Daoy (cell line): ENCODE measurements at regions not wholly inside any gene's neighbourhood (a gene's known extent, or its start where the extent isn't known, plus 50 kb on each side); places are given as distances from the start of the nearest gene placed in this dataset.
A peak's percentile ranks its signal among the peaks of the same experiment; 100 is the strongest.

Experiments used
- DNase-seq: peaks from one replicate; pipeline ENCODE4 v3.0.0-alpha.2; 2015; ENCODE audit warnings: low read depth

- no peak for DNase-seq
Observed at GRCh38 chr14:98742001-98742400, 530.0 kb downstream of the BCL11B start.

- DNase-seq, result no peak
Observed at GRCh38 chr14:98743536-98743935, 528.5 kb downstream of the BCL11B start.

GRCh38 chr14:98748966-98749365 is 523.0 kb downstream of the BCL11B start:
- no peak for DNase-seq

GRCh38 chr14:98751110-98751509 is 520.9 kb downstream of the BCL11B start:
- DNase-seq, result no peak

DNA sequence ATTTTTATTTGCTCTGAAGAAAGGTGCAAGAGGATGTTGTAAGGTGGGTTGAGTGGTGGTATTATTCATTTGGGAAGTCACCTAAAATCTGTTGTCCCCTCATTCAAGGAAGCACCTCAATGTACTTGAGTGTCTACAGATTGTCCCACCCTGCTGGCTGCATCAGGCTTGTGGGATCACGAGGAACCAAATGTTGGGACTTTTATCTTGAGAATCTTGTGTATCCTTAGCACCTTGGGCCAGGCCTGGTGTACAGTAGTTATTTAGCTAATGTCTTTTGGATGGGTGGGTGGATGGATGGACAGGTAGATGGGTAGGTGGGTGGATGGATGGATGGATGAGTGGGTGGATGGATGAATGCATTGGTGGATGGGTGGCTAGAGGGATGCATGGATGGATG is 519.3 kb downstream of the BCL11B start:
- no peak for DNase-seq

- peak; percentile 78 for DNase-seq
Observed at GRCh38 chr14:98754343-98755020, 517.5 kb downstream of the BCL11B start.

DNA sequence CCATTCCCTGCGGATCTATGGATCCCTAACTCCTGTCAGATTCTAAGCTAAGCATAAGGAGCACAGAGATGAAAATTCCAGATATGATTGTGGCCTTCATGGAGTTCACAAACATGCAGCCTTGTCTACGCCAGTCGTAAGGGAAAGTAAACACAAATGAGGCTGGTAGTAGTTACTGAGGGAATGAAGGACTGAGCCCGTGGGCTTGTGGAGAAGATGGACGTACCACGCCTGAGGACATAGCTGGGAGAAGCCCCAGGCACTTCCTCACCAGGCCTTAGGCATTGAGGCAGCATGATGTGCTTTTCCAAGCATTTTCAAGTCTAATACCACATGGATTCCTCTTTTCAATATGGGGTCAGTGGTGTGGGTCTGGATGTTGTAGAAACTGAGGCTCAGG is 515.2 kb downstream of the BCL11B start:
- DNase-seq, result no peak

GRCh38 chr14:98758440-98758839 is 513.6 kb downstream of the BCL11B start:
- DNase-seq, result no peak

- DNase-seq, result no peak
Observed at GRCh38 chr14:98761993-98762392, 510.0 kb downstream of the BCL11B start.

DNA sequence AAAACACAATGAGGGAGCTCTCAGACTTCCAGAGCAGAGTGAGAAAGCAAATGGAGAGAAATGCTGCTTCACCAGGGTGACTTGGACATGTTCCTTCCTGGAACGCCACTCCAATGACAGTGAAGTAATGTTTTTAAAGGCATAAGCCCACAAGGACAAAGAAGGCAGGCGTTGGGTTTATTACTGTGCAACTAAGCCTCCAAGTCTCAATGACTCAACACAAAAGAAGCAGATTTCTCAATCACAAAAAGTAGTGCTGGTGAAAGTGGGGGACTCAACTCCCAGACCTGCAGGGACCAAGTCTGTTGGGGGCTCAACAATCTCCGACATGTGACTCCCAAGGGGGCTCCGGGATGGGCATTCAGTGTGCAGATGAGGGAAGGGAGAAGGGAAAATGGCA is 505.2 kb downstream of the BCL11B start:
- peak; percentile 47 for DNase-seq

DNA sequence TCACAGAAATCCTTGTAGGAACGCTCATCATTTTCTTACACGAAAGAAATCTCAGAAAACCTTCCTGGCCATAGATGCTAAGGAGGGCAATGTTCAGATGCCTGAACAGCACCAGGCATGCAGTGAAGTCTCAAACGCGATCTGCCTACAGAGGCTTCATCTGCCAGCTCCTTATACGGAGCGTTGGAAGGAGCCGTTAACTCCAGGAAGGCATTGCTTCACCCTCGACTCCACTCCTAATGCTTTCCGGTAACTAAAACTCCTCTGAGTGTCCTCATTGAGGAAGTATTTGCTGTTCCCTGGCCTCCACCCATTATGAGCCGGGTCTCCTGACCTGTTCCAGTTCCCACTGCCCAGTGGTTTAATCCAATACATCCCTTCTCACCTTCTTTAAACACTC is 502.7 kb downstream of the BCL11B start:
- DNase-seq, result peak; percentile 39

DNA sequence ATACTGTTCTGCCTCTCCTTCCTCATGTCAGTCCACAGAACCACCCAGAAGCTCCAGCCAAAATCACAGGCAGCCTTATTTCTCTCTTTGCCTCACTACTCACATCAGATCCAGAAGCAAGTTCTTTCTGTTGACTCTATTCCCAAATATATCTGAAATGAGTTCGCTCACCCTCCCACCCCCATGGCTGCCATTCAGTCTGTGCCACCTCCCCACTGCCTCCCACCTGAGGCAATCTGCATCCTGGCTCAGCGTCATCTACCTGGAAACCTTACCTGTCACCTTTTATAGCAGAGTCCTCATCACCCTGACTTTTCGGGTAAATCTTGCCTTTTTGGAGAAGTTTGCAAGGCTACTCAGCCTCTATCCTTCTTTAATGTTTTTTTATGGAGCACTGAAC is 501.8 kb downstream of the BCL11B start:
- DNase-seq, result no peak

- no peak for DNase-seq
Observed at GRCh38 chr14:98773814-98774213, 498.2 kb downstream of the BCL11B start.

GRCh38 chr14:98775892-98776291 is 496.1 kb downstream of the BCL11B start:
- no peak for DNase-seq

DNA sequence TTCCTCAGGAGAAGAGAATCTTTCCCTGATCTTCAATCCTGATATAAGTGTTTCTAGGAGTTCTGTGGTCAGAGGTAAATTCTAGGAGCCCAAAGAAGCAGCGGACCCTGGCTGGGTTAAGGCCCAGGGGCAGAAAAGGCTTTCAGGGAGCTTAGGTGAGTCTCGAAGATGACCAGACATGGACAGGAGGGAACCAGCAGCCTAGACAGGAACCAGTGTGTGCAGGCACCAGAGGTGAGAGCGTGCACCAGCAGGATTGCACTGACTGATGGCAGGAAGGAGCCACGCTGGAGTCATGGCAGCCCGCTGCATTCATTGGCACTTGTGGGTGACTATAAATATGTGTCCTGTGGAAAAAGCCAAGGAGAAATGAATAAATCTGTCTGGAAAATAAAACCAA is 489.9 kb downstream of the BCL11B start:
- DNase-seq, result no peak

GRCh38 chr14:98785578-98785977 is 486.4 kb downstream of the BCL11B start:
- no peak for DNase-seq

GRCh38 chr14:98786456-98786855 is 485.5 kb downstream of the BCL11B start:
- DNase-seq, result no peak

- no peak for DNase-seq
Observed at GRCh38 chr14:98791661-98792060, 480.3 kb downstream of the BCL11B start.

GRCh38 chr14:98792171-98792570 is 479.8 kb downstream of the BCL11B start:
- no peak for DNase-seq

DNA sequence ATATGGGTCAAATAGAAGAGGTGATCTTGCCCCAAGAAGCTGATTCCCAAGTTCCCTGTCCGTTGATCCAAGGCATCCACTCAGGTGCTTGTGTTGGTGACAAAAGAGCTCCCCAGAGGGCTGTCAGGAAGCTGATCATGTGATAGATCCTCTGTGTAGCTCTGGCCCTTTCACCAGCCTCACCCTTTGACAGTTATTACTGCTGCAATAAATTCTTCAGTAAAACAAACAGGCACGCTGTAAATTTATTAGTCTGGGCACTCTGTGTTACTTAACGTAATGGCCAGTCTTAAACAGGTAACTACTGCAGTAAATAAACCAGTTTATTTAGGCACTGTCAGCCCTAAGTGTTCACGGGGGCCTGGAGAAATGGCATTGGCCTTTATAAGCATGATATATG is 473.9 kb downstream of the BCL11B start:
- no peak for DNase-seq

- no peak for DNase-seq
Observed at GRCh38 chr14:98799891-98800290, 472.1 kb downstream of the BCL11B start.

DNA sequence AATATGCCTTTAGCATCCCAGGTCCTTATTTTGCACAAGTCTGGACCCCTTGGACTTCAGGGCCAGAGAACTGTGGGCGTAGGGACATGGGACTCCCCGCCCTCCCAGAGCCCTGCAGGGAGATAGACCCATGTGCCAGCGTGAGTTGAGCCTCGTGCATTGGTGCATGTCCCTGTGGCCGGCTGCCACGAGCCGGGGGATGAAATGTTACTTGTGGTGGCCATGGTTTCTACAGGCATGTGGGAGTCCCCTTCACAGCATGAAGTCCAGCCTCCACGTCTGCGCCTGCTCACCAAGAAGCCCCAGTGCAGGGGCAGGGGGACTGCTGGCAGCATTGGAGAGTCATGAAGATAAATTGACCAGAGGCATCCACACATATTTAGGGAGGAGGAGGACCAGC is 470.0 kb downstream of the BCL11B start:
- no peak for DNase-seq

DNA sequence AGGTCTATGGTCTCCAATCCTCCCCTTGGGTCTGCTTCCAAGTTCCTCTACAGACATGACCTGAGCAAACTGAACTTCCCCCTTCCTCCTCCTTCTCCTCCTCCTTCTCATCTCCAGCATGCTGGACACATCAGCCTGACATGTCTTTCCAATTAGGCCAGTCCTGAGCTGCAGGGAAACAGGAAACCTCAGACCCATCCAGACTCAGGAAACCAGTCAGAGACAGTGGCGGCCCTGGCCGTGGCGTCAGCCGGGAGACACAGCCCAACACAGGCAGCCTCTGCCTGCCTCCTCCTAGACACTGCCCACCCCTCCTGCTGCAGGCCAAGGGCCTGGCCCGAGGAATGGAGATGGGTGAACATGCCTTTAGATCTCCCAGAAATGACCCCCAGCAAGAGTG is 468.8 kb downstream of the BCL11B start:
- DNase-seq, result peak; percentile 20
